Breast epithelium (tissue), 4 donors: ENCODE measurements at regions not wholly inside any gene's neighbourhood (a gene's known extent, or its start where the extent isn't known, plus 50 kb on each side); places are given as distances from the start of the nearest gene placed in this dataset.

Experiments
- DNase-seq, 2 donors: peaks; one replicate each; pipeline ENCODE4 v3.0.0-alpha.2; 2019; ENCODE audit warnings: low spot score in 2 of 2
- H3K27ac ChIP-seq, 2 donors: fragments of 200-600 bp; sonication (generic) in 1 of 2; one replicate each; pipeline ENCODE4 v1.5.1; 2016 to 2019; ENCODE audit warnings: mild to moderate bottlenecking in 1 of 2
- H3K27me3 ChIP-seq, 2 donors: fragments of 200-600 bp; sonication (generic) in 1 of 2; one replicate each; pipeline versions ENCODE4 v1.5.1 to v1.6.0; 2017 to 2019; ENCODE audit warnings: control low read depth in 1 of 2, mild to moderate bottlenecking in 1 of 2
- H3K36me3 ChIP-seq: fragments of 200-600 bp; one replicate; pipeline ENCODE4 v1.5.1; 2019
- H3K4me1 ChIP-seq, 2 donors: fragments of 200-600 bp; sonication (generic); one replicate each; pipeline ENCODE4 v1.5.1; 2016 to 2019; ENCODE audit warnings: control low read depth in 1 of 2
- H3K4me3 ChIP-seq, 3 donors: fragments of 200-600 bp; sonication (generic); 1 replicate in 2 of 3; 2 replicates in 1 of 3; pipeline ENCODE4 v1.5.1; 2016 to 2019; ENCODE audit warnings: mild to moderate bottlenecking in 3 of 3, moderate library complexity in 2 of 3
- H3K9me3 ChIP-seq, 2 donors: fragments of 200-600 bp; sonication (generic) in 1 of 2; one replicate each; pipeline ENCODE4 v1.5.1; 2016 to 2019; ENCODE audit warnings: control low read depth in 1 of 2
- POLR2A ChIP-seq: fragments of 450-650 bp; IDR thresholded peaks from one replicate; pipeline ENCODE4 v1.6.1; 2016; ENCODE audit warnings: antibody characterized with exemption, mild to moderate bottlenecking, moderate library complexity
- POLR2AphosphoS5 ChIP-seq, 3 donors: sonication (generic); formaldehyde crosslinking; IDR thresholded peaks; one replicate each; pipeline ENCODE4 v1.6.1; 2017; ENCODE audit warnings: antibody characterized with exemption in 3 of 3
- intact Hi-C: fragments of 100-400 bp; cut with DNase I; formaldehyde crosslinking; loops from one replicate; pipeline ENCODE4 v1.15.1; 2023; ENCODE audit warnings: low total_unique reads
- TF ChIP-seq, protein P1 (sequence below), 3 donors: fragments of 450-650 bp; IDR thresholded peaks; one replicate each; pipeline ENCODE4 v1.5.1; 2016 to 2017; ENCODE audit warnings: antibody characterized with exemption in 3 of 3, mild to moderate bottlenecking in 3 of 3, moderate library complexity in 3 of 3

DNA sequence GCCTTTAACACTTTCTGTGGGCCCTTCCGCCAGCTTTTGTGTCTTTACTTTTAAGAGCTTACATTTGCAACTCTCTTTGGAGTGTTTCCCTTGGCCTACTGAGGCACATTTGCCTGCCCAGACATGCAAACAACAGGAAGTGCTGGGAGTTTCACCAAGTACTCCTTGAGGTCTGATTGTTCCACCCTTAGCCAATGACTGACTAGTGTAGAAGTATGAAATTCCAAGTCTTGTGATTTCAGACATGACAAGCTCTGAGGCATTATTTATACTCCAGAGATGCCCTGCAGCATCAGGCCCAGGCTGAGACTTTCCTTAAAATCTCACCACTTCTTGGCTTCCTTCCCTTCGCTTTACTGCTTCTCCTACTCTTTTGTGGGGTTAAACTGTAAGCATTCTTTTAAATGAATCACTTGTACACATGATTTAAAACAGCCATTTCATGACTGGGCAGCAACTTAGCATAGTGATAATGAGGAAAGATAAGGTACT is 174.1 kb downstream of the SLC6A15 start:
- no peaks in the 10 kb centered on the region for H3K27me3 ChIP-seq
- H3K4me3 ChIP-seq: no peak overlapping the region
- H3K27ac ChIP-seq: no peak overlapping the region
- DNase-seq: no peak
- no peaks in the 10 kb centered on the region for H3K36me3 ChIP-seq
- TF ChIP-seq POLR2AphosphoS5 (IDR thresholded peaks at IDR 0.05) (no peak), POLR2A (no peak)
- TF ChIP-seq, protein P1, sequence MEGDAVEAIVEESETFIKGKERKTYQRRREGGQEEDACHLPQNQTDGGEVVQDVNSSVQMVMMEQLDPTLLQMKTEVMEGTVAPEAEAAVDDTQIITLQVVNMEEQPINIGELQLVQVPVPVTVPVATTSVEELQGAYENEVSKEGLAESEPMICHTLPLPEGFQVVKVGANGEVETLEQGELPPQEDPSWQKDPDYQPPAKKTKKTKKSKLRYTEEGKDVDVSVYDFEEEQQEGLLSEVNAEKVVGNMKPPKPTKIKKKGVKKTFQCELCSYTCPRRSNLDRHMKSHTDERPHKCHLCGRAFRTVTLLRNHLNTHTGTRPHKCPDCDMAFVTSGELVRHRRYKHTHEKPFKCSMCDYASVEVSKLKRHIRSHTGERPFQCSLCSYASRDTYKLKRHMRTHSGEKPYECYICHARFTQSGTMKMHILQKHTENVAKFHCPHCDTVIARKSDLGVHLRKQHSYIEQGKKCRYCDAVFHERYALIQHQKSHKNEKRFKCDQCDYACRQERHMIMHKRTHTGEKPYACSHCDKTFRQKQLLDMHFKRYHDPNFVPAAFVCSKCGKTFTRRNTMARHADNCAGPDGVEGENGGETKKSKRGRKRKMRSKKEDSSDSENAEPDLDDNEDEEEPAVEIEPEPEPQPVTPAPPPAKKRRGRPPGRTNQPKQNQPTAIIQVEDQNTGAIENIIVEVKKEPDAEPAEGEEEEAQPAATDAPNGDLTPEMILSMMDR (IDR thresholded peaks at IDR 0.05): no peak
- no peaks in the 10 kb centered on the region for H3K9me3 ChIP-seq
- intact Hi-C loops: no loop called here
- H3K4me1 ChIP-seq: no peaks in the 10 kb centered on the region

DNA sequence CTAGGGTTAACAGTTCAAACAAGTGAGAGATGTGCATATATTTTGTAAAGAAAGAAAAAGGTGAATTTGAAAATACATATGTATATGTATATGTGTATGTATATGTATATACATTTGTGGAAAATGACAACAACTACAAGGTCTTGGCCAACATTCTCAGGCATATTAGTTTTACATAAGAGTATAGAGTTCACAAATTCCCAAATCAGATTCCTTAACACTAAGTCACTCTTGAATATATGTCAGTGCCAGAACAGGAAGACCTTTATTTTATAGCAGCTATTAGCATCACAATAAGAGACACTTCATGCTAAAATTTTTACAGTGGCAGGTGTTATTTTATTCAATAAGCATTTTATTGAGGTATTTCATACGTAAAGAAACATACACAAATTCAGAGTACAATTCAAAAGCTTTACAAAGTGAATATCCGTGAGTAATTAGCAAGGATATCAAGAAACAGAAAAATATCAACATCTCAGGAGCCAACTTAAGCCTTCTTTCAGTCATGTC is 179.7 kb downstream of the SLC6A15 start:
- Histone ChIP-seq H3K9me3 (no peaks in the 10 kb centered on the region), H3K4me1 (no peaks in the 10 kb centered on the region), H3K27me3 (no peaks in the 10 kb centered on the region), H3K4me3 (no peak overlapping the region), H3K27ac (no peak overlapping the region), H3K36me3 (no peaks in the 10 kb centered on the region)
- no peak for DNase-seq
- TF ChIP-seq, protein P1 (IDR thresholded peaks at IDR 0.05): no peak
- TF ChIP-seq POLR2AphosphoS5 (IDR thresholded peaks at IDR 0.05): no peak
- TF ChIP-seq POLR2A: no peak
- intact Hi-C loops: no loop called here

DNA sequence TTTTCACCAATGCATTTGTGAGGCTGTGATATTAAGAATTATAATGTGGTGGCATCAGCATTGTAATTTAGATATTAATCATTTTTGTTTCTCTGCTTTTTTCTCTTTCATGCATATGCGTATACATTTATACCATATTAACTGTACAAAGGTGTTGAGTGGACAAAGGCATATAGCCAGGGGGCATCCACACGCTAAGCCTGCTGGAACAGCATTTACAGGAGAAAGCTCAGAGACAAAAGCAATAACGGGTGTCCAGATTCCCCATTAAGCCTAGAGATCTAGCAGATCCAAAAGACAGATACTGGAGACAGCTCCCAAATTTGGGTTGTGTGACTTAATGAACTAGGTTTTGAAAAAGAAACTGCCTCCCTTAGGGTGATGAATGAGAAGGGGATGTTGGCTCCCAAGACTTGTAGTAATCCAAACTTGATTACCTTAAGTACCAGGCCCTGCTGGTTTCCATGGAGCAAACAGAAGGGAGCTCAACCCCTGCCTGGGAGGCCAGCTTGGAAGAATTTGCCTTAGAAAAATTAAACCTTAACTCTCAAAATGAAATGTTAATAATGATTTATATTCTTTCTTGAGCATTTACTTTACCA is 181.9 kb downstream of the SLC6A15 start:
- Histone ChIP-seq H3K9me3 (no peaks in the 10 kb centered on the region), H3K4me3 (no peak overlapping the region), H3K27me3 (no peaks in the 10 kb centered on the region), H3K27ac (no peak overlapping the region), H3K4me1 (no peaks in the 10 kb centered on the region), H3K36me3 (no peaks in the 10 kb centered on the region)
- DNase-seq: no peak
- intact Hi-C loops: no loop called here
- TF ChIP-seq, protein P1 (IDR thresholded peaks at IDR 0.05): no peak
- no peak for TF ChIP-seq POLR2A
- no peak for TF ChIP-seq POLR2AphosphoS5 (IDR thresholded peaks at IDR 0.05)

DNA sequence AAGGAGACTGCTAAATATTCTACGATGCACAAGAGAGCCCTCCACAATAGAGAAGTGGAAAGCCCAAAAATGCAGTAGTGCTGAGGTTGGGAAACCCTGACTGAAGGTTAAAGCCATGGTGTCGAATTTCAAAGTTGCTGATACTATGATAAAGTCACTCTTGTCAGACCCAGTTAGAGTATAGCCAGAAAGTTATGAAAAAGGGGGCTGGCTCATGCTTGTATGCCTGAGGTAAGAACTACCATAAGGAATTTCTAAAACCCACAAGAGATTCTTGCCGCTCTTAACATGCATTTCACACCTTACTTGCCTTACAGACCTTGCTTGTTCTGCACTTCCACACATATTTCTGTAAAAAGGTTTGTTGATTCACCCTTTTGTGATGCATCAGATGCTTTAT is 184.6 kb downstream of the SLC6A15 start:
- Histone ChIP-seq H3K4me3 (no peak overlapping the region), H3K9me3 (no peaks in the 10 kb centered on the region), H3K36me3 (no peaks in the 10 kb centered on the region), H3K4me1 (no peaks in the 10 kb centered on the region), H3K27me3 (no peaks in the 10 kb centered on the region), H3K27ac (no peak overlapping the region)
- TF ChIP-seq POLR2A: no peak
- TF ChIP-seq, protein P1 (IDR thresholded peaks at IDR 0.05): no peak
- no peak for TF ChIP-seq POLR2AphosphoS5 (IDR thresholded peaks at IDR 0.05)
- intact Hi-C loops: no loop called here
- DNase-seq: no peak

DNA sequence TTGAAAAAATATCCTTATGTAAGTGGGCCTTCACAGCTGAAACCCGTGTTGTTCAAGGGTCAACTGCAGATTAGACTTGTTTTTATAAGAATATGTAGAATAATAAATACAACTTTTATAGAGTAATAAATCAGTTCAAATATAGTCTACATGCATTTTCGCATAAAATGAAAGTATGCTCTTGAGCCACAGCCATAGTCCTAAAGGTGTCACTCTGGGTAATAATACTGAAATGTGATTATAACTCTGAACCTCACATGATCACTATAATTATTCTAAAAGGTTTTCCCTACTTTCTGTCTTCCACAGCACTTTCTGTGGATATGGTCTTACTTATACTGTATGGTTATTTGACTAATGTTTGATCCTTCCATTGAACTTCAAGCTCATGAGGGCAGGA is 185.8 kb downstream of the SLC6A15 start:
- DNase-seq: no peak
- Histone ChIP-seq H3K4me1 (no peaks in the 10 kb centered on the region), H3K4me3 (no peak overlapping the region), H3K9me3 (no peaks in the 10 kb centered on the region), H3K27me3 (no peaks in the 10 kb centered on the region), H3K27ac (no peak overlapping the region), H3K36me3 (no peaks in the 10 kb centered on the region)
- intact Hi-C loops: no loop called here
- TF ChIP-seq, protein P1 (IDR thresholded peaks at IDR 0.05): no peak
- TF ChIP-seq POLR2A: no peak
- TF ChIP-seq POLR2AphosphoS5 (IDR thresholded peaks at IDR 0.05): no peak
